Bronchial epithelial cell (primary cell): ENCODE measurements at regions not wholly inside any gene's neighbourhood (a gene's known extent, or its start where the extent isn't known, plus 50 kb on each side); places are given as distances from the start of the nearest gene placed in this dataset.

Experiments
- DNase-seq: peaks from one replicate; pipeline ENCODE4 v3.0.0-alpha.2; 2010; ENCODE audit warnings: low read depth
- FAIRE-seq: peaks from 2 replicates; lab custom pipeline; 2011; peaks lifted over from hg19 to GRCh38; lab: Jason Lieb, UNC
- H3K27me3 ChIP-seq: 2 replicates; pipeline ENCODE4 v1.5.1; 2011; ENCODE audit warnings: low read length; ENCODE audit not compliant: control insufficient read depth, insufficient read depth
- H3K36me3 ChIP-seq: 2 replicates; pipeline ENCODE4 v1.5.1; 2011; ENCODE audit warnings: low read length; ENCODE audit not compliant: control insufficient read depth, insufficient read depth
- H3K4me3 ChIP-seq: 2 replicates; pipeline ENCODE4 v1.5.1; 2011; ENCODE audit warnings: mild to moderate bottlenecking, low read depth, low read length, control low read depth
- TF ChIP-seq, protein P1 (sequence below): IDR thresholded peaks from 2 replicates; pipeline ENCODE4 v1.5.1; 2011; ENCODE audit warnings: mild to moderate bottlenecking, moderate library complexity, low read length, control low read depth, inconsistent platforms; ENCODE audit not compliant: insufficient read depth, severe bottlenecking

DNA sequence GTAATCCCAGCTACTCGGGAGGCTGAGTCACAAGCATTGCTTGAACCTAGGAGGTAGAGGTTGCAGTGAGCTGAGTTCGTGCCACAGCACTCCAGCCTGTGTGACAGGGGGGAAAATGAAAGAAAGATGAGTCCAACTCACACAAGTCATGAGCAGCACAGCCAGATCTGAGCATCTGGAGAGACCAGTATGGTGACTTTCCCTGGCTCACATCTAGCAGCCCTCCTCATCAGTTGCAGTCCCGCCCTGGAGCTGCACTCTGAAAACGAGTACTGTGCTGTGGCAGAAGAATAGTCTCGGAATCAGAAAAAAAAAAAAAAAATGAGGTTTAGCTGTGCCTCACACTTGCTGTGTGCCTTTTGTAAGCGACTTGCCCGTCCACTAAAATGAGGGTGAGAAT, 74.4 kb upstream of the TRIB2 start:
- FAIRE-seq (no peak), DNase-seq (no peak)
- H3K36me3 ChIP-seq = no peaks in the 10 kb centered on the region
- TF ChIP-seq, protein P1, sequence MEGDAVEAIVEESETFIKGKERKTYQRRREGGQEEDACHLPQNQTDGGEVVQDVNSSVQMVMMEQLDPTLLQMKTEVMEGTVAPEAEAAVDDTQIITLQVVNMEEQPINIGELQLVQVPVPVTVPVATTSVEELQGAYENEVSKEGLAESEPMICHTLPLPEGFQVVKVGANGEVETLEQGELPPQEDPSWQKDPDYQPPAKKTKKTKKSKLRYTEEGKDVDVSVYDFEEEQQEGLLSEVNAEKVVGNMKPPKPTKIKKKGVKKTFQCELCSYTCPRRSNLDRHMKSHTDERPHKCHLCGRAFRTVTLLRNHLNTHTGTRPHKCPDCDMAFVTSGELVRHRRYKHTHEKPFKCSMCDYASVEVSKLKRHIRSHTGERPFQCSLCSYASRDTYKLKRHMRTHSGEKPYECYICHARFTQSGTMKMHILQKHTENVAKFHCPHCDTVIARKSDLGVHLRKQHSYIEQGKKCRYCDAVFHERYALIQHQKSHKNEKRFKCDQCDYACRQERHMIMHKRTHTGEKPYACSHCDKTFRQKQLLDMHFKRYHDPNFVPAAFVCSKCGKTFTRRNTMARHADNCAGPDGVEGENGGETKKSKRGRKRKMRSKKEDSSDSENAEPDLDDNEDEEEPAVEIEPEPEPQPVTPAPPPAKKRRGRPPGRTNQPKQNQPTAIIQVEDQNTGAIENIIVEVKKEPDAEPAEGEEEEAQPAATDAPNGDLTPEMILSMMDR = no peak
- H3K4me3 ChIP-seq = no peak overlapping the region
- peaks cover 2% of the 10 kb centered on the region for H3K27me3 ChIP-seq

DNA sequence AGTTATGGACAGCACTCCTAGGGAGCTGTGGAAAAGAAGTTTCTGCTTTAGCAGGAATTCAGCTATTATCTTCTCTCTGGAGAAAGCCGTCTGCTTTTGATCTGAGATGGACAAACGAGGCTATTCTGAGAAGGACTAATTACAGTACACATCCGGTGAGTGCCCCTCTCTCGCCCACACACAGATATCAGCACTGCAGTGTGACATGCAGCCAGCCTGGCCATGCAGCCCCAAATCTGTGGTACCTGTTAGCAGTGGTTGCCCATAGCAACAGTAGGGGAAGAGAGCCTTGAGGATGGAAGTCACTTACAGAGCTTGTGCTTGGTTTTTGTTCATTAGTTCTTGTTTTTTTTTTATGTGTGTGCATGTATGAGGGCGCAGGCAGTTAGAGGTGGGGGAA, 73.9 kb upstream of the TRIB2 start:
- TF ChIP-seq, protein P1 = no peak
- no peak for DNase-seq
- FAIRE-seq = no peak
- H3K4me3 ChIP-seq = no peak overlapping the region
- peaks cover 2% of the 10 kb centered on the region for H3K27me3 ChIP-seq
- no peaks in the 10 kb centered on the region for H3K36me3 ChIP-seq

DNA sequence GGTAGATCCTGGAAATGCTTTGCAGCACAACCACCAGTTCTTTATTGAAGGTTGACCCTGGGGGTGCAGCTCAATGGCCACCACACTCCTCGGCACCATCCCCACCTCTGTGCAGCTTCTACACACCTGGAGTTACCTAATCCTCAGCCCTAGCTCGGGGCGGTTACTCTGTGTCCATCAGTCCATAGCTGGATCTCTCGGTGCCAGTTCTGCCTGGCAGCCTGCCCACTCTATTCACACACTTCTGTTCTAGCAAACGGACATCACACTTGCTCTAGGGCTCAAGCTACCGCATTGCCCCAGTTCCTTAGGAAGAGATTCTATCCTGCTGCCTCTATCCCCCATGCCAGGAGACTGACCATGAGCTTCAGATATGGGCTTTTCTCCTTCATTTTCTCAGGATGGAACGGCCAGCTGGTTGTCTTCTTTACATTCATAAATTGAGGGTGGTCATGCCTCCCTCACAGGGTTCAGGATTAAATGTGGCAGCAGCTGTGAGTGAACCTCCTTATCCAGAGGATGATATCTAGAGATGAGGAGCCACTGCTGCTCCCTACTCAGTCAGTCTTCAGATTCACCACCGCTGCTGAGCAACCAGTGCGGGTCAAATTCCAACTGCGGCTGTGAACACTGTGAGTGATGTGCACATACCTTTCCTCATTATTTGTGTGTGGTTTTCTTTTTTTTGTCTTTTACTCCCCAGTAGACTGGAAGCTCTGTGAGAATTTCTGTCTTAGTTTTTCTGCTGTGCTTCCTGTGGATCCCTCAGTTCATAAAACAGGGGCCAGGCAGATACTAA, 66.9 kb upstream of the TRIB2 start:
- no peak for FAIRE-seq
- DNase-seq = no peak
- no peak overlapping the region for H3K4me3 ChIP-seq
- TF ChIP-seq, protein P1 = no peak
- no peaks in the 10 kb centered on the region for H3K36me3 ChIP-seq
- peaks cover 1% of the 10 kb centered on the region for H3K27me3 ChIP-seq

DNA sequence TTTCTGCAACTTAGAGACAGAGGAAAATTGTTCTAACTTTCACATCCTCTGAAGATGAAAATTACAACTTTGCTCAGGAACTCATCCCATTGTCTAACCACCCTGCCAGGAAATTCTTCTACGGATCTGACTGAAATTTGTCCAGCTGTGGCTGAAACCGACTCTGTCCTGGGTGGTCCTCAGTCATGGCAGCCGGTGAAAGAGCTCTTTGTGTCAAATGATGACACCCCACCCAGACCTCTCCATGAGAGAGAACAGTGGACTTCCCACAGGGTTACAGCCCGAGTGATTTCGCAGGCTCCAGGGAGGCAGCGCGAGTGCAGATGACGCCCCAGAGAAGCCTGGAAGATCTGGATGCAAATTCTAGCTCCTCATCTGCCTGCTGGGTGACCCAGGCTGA, 65.1 kb upstream of the TRIB2 start:
- H3K27me3 ChIP-seq = peaks cover 1% of the 10 kb centered on the region
- DNase-seq = no peak
- no peak overlapping the region for H3K4me3 ChIP-seq
- FAIRE-seq = no peak
- TF ChIP-seq, protein P1 = no peak
- H3K36me3 ChIP-seq = no peaks in the 10 kb centered on the region

DNA sequence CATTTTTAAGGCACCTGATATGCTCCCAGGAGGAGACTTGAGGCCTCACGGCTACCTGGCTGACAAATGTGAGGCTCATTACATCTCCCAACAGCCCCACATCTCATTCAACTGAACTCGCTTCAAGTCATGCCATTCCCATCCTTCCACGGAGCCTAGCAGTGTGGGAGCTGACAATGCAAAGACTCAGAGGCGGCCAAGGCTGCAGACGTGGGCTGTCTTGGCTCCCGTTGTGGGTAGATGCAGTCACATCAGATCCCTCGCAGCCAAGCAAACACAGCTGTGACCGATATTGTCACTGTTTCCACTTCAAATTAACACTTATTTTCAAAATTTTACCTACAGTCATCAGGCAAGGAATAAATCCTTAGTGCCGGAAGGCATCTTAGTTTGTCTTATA, 64.0 kb upstream of the TRIB2 start:
- TF ChIP-seq, protein P1 = no peak

DNA sequence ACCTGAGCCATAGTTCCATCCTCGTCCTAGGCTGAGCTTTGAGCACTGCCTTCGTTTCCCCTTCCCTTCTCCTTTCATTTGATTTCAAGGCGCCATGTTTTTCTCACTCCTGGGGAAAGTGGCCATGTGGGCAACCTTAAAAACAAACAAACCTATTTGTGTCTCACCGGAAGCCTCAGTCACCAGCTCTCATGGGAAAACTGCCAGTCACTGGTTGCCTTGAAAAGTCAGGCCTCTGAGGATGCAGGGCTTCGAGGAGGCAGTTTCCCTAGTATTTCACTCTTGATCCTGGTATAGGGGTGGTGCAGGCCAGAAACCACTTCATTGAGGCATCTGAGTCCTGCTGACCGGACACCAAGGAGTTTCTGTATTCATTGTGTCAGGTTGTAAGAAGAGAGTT, 59.2 kb upstream of the TRIB2 start:
- DNase-seq = no peak
- Histone ChIP-seq H3K4me3 (no peak overlapping the region), H3K36me3 (no peaks in the 10 kb centered on the region), H3K27me3 (no peaks in the 10 kb centered on the region)
- TF ChIP-seq, protein P1 = no peak
- no peak for FAIRE-seq

More for the DNA sequence above, 64.0 kb upstream of the TRIB2 start:
- Histone ChIP-seq H3K27me3 (peaks cover 1% of the 10 kb centered on the region), H3K4me3 (no peak overlapping the region), H3K36me3 (no peaks in the 10 kb centered on the region)
- FAIRE-seq (no peak), DNase-seq (no peak)
